HEK293 (cell line): ENCODE measurements at regions not wholly inside any gene's neighbourhood (a gene's known extent, or its start where the extent isn't known, plus 50 kb on each side); places are given as distances from the start of the nearest gene placed in this dataset.

Experiments
- CTCF ChIA-PET: fragments of 350-600 bp; formaldehyde crosslinking; extraction: SDS; loops from one replicate; lab custom pipeline; 2021; ENCODE audit warnings: antibody characterized with exemption; lab: Yijun Ruan, JAX
- POLR2A ChIA-PET: fragments of 300-600 bp; formaldehyde crosslinking; extraction: SDS; loops from one replicate; lab custom pipeline; 2020; ENCODE audit warnings: antibody characterized with exemption, inconsistent platforms; lab: Yijun Ruan, JAX
- H3K27ac ChIP-seq: fragments of 200-500 bp; sonication (Bioruptor generic); 2 replicates; pipeline ENCODE4 v1.5.1; 2014; ENCODE audit warnings: low read depth, low read length, control low read depth, inconsistent platforms; ENCODE audit errors: extremely low read depth
- H3K36me3 ChIP-seq, 2 experiments: fragments of 200-500 bp in 1 of 2; sonication (Bioruptor generic) in 1 of 2; 1 replicate in 1 of 2; 2 replicates in 1 of 2; pipeline ENCODE4 v1.5.1; 2014 to 2017; ENCODE audit warnings: inconsistent platforms in 2 of 2, low read length in 2 of 2; ENCODE audit not compliant: control insufficient read depth in 2 of 2, insufficient read depth in 1 of 2
- H3K4me1 ChIP-seq: fragments of 200-500 bp; sonication (Bioruptor generic); 2 replicates; pipeline ENCODE4 v1.5.1; 2014; ENCODE audit warnings: mild to moderate bottlenecking, low read length, inconsistent platforms; ENCODE audit not compliant: control insufficient read depth, insufficient read depth
- H3K4me3 ChIP-seq: 2 replicates; pipeline ENCODE4 v1.5.1; 2011; ENCODE audit warnings: low read depth, mild to moderate bottlenecking, control low read depth, low read length, moderate library complexity
- H3K9me3 ChIP-seq: fragments of 200-500 bp; sonication (Bioruptor generic); 2 replicates; pipeline ENCODE4 v1.5.1; 2014; ENCODE audit warnings: low read depth, low read length, inconsistent platforms; ENCODE audit not compliant: control insufficient read depth, insufficient read depth
- INSM2 ChIP-seq: fragments of 450-650 bp; formaldehyde crosslinking; IDR thresholded peaks from 2 replicates; pipeline ENCODE4 v1.5.1; 2016; ENCODE audit warnings: missing biosample characterization, missing genetic modification characterization
- KLF17 ChIP-seq: fragments of 450-650 bp; formaldehyde crosslinking; IDR thresholded peaks from 2 replicates; pipeline ENCODE4 v1.5.1; 2016; ENCODE audit warnings: missing biosample characterization, missing genetic modification characterization
- KLF9 ChIP-seq: fragments of 450-650 bp; formaldehyde crosslinking; IDR thresholded peaks from 2 replicates; pipeline ENCODE4 v1.5.1; 2016; ENCODE audit warnings: missing biosample characterization, missing genetic modification characterization, low read depth
- ZNF146 ChIP-seq: fragments of 450-650 bp; formaldehyde crosslinking; IDR thresholded peaks from 2 replicates; pipeline ENCODE4 v1.5.1; 2016; ENCODE audit warnings: missing biosample characterization, missing genetic modification characterization
- ZNF174 ChIP-seq: fragments of 450-650 bp; formaldehyde crosslinking; IDR thresholded peaks from 2 replicates; pipeline ENCODE4 v1.5.0; 2017; ENCODE audit warnings: missing biosample characterization, mild to moderate bottlenecking, missing genetic modification characterization
- ZNF184 ChIP-seq: fragments of 450-650 bp; IDR thresholded peaks from 2 replicates; pipeline ENCODE4 v1.5.1; 2018; ENCODE audit warnings: missing biosample characterization, mild to moderate bottlenecking, missing genetic modification characterization
- ZNF211 ChIP-seq: fragments of 450-650 bp; formaldehyde crosslinking; IDR thresholded peaks from 2 replicates; pipeline ENCODE4 v1.5.1; 2016; ENCODE audit warnings: low read depth, missing biosample characterization, missing genetic modification characterization
- ZNF221 ChIP-seq: fragments of 450-650 bp; formaldehyde crosslinking; IDR thresholded peaks from 2 replicates; pipeline ENCODE4 v1.5.1; 2017; ENCODE audit warnings: missing biosample characterization, missing genetic modification characterization, borderline replicate concordance
- ZNF223 ChIP-seq: fragments of 450-650 bp; formaldehyde crosslinking; IDR thresholded peaks from 2 replicates; pipeline ENCODE4 v1.5.1; 2016; ENCODE audit warnings: missing biosample characterization, missing genetic modification characterization
- ZNF23 ChIP-seq: fragments of 450-650 bp; formaldehyde crosslinking; IDR thresholded peaks from 2 replicates; pipeline ENCODE4 v1.5.1; 2016; ENCODE audit warnings: missing biosample characterization, missing genetic modification characterization, borderline replicate concordance
- ZNF324 ChIP-seq: fragments of 450-650 bp; formaldehyde crosslinking; IDR thresholded peaks from 2 replicates; pipeline ENCODE4 v1.5.1; 2016; ENCODE audit warnings: missing biosample characterization, missing genetic modification characterization
- ZNF341 ChIP-seq: fragments of 450-650 bp; formaldehyde crosslinking; IDR thresholded peaks from 2 replicates; pipeline ENCODE4; 2016; ENCODE audit warnings: low read depth, missing biosample characterization, missing genetic modification characterization
- ZNF362 ChIP-seq: fragments of 450-650 bp; formaldehyde crosslinking; IDR thresholded peaks from 2 replicates; pipeline ENCODE4 v1.5.1; 2016; ENCODE audit warnings: missing biosample characterization, missing genetic modification characterization
- ZNF426 ChIP-seq: fragments of 450-650 bp; formaldehyde crosslinking; IDR thresholded peaks from 2 replicates; pipeline ENCODE4 v1.5.1; 2017; ENCODE audit warnings: missing biosample characterization, missing genetic modification characterization, mild to moderate bottlenecking, inconsistent platforms, moderate library complexity
- ZNF473 ChIP-seq: fragments of 450-650 bp; formaldehyde crosslinking; IDR thresholded peaks from 2 replicates; pipeline ENCODE4 v1.5.1; 2017; ENCODE audit warnings: missing biosample characterization, missing genetic modification characterization
- ZNF501 ChIP-seq: fragments of 450-650 bp; formaldehyde crosslinking; IDR thresholded peaks from 2 replicates; pipeline ENCODE4 v1.5.1; 2016; ENCODE audit warnings: missing biosample characterization, missing genetic modification characterization
- ZNF521 ChIP-seq: fragments of 450-650 bp; formaldehyde crosslinking; IDR thresholded peaks from 2 replicates; pipeline ENCODE4 v1.5.1; 2017; ENCODE audit warnings: missing biosample characterization, mild to moderate bottlenecking, missing genetic modification characterization
- ZNF548 ChIP-seq: fragments of 450-650 bp; formaldehyde crosslinking; IDR thresholded peaks from 2 replicates; pipeline ENCODE4 v1.5.1; 2016; ENCODE audit warnings: missing biosample characterization, missing genetic modification characterization
- ZNF558 ChIP-seq: fragments of 450-650 bp; formaldehyde crosslinking; IDR thresholded peaks from 2 replicates; pipeline ENCODE4 v1.5.1; 2016; ENCODE audit warnings: missing biosample characterization, missing genetic modification characterization
- ZNF561 ChIP-seq: fragments of 450-650 bp; IDR thresholded peaks from 2 replicates; pipeline ENCODE4 v1.5.1; 2018; ENCODE audit warnings: missing biosample characterization, missing genetic modification characterization, borderline replicate concordance
- ZNF585B ChIP-seq: fragments of 450-650 bp; formaldehyde crosslinking; IDR thresholded peaks from 2 replicates; pipeline ENCODE4 v1.5.1; 2016; ENCODE audit warnings: missing biosample characterization, missing genetic modification characterization
- ZNF639 ChIP-seq: fragments of 450-650 bp; formaldehyde crosslinking; IDR thresholded peaks from 2 replicates; pipeline ENCODE4 v1.5.1; 2016; ENCODE audit warnings: missing biosample characterization, missing genetic modification characterization
- ZNF704 ChIP-seq: fragments of 450-650 bp; formaldehyde crosslinking; IDR thresholded peaks from 2 replicates; pipeline ENCODE4 v1.5.1; 2016; ENCODE audit warnings: missing biosample characterization, missing genetic modification characterization
- ZNF707 ChIP-seq: fragments of 450-650 bp; formaldehyde crosslinking; IDR thresholded peaks from 2 replicates; pipeline ENCODE4 v1.5.1; 2016; ENCODE audit warnings: missing biosample characterization, missing genetic modification characterization
- ZNF747 ChIP-seq: fragments of 450-650 bp; formaldehyde crosslinking; IDR thresholded peaks from 2 replicates; pipeline ENCODE4 v1.5.1; 2016; ENCODE audit warnings: missing biosample characterization, missing genetic modification characterization
- ZSCAN30 ChIP-seq: fragments of 450-650 bp; IDR thresholded peaks from 2 replicates; pipeline ENCODE4 v1.5.1; 2018; ENCODE audit warnings: missing biosample characterization, mild to moderate bottlenecking, missing genetic modification characterization, moderate library complexity

GRCh38 chr15:94917068-94917467, 685.7 kb downstream of the MCTP2 start:
- Histone ChIP-seq H3K4me1 (no peaks in the 10 kb centered on the region), H3K27ac (no peak overlapping the region)
- POLR2A ChIA-PET = no interaction called here
- no peak for TF ChIP-seq ZNF362 (tag by site-specific recombination)
- no peak for TF ChIP-seq ZNF174 (tag by site-specific recombination)
- no peak for TF ChIP-seq ZNF548 (tag by site-specific recombination)
- TF ChIP-seq ZNF561 (tag by site-specific recombination) = no peak
- TF ChIP-seq ZNF521 (tag by site-specific recombination) = no peak
- no peak for TF ChIP-seq ZNF704 (tag by site-specific recombination)
- TF ChIP-seq ZNF585B (tag by site-specific recombination) = no peak
- no peak for TF ChIP-seq ZNF473 (tag by site-specific recombination)
- TF ChIP-seq KLF17 (tag by site-specific recombination) = no peak
- TF ChIP-seq, all 188 proteins: peak for 0
- Histone ChIP-seq H3K36me3 (no peaks in the 10 kb centered on the region), H3K4me3 (no peak overlapping the region), H3K9me3 (no peaks in the 10 kb centered on the region)
- CTCF ChIA-PET = interaction anchor here (0.6 to 0.7 kb wide), 3 partner anchors 28 to 888 kb away, joined by 3 to 4 read pairs (median 3); no protein-coding TSS in a partner anchor

GRCh38 chr15:94921936-94922335, 690.6 kb downstream of the MCTP2 start:
- Histone ChIP-seq H3K27ac (no peak overlapping the region), H3K9me3 (no peaks in the 10 kb centered on the region), H3K4me3 (no peak overlapping the region), H3K36me3 (no peaks in the 10 kb centered on the region), H3K4me1 (no peaks in the 10 kb centered on the region)
- ChIA-PET POLR2A (no interaction called here), CTCF (interaction anchor here (0.7 to 0.9 kb wide), 2 partner anchors 38 to 892 kb away, joined by 3 read pairs; no protein-coding TSS in a partner anchor)
- TF ChIP-seq ZNF639 = no peak
- TF ChIP-seq ZNF221 (tag by site-specific recombination) = no peak
- TF ChIP-seq ZNF707 (tag by site-specific recombination) = no peak
- no peak for TF ChIP-seq ZNF747
- TF ChIP-seq ZNF426 = no peak
- TF ChIP-seq ZNF362 (tag by site-specific recombination) = no peak
- no peak for TF ChIP-seq ZNF558
- no peak for TF ChIP-seq INSM2 (tag by site-specific recombination)
- no peak for TF ChIP-seq ZNF184 (tag by site-specific recombination)
- no peak for TF ChIP-seq ZSCAN30 (tag by site-specific recombination)
- TF ChIP-seq ZNF223 (tag by site-specific recombination) = no peak
- no peak for TF ChIP-seq ZNF341 (tag by site-specific recombination)
- TF ChIP-seq ZNF146 (tag by site-specific recombination) = no peak
- no peak for TF ChIP-seq ZNF23 (tag by site-specific recombination)
- TF ChIP-seq ZNF324 (tag by site-specific recombination) = no peak
- TF ChIP-seq KLF9 (tag by site-specific recombination) = no peak
- TF ChIP-seq ZNF211 (tag by site-specific recombination) = no peak
- TF ChIP-seq ZNF501 = no peak
